ENCODE measurements at regions not wholly inside any gene's neighbourhood (a gene's known extent, or its start where the extent isn't known, plus 50 kb on each side); places are given as distances from the start of the nearest gene placed in this dataset.
"Not testable (repeated sequence)": the region's sequence is repeated elsewhere in the genome, so short reads cannot be mapped to it uniquely, and the experiment has no call there.

GRCh38 chr5:57749396-57749795, 266.8 kb upstream of the ACTBL2 start:
- DNase-seq (ENCODE audit: low read depth in 2 of 2): no peak

GRCh38 chr5:57745700-57746651, 263.4 kb upstream of the ACTBL2 start:
- DNase-seq (ENCODE audit: low read depth in 2 of 2): no peak

GRCh38 chr5:57745029-57745428, 262.4 kb upstream of the ACTBL2 start:
- DNase-seq (ENCODE audit: low read depth in 2 of 2): no peak

- no peak for DNase-seq (ENCODE audit: low read depth in 2 of 2)
Measured at GRCh38 chr5:57741336-57741735, 258.7 kb upstream of the ACTBL2 start.

GRCh38 chr5:57738787-57739186, 256.2 kb upstream of the ACTBL2 start:
- DNase-seq (ENCODE audit: low read depth in 2 of 2): no peak

GRCh38 chr5:57738301-57738700, 255.7 kb upstream of the ACTBL2 start:
- no peak for DNase-seq (ENCODE audit: low read depth in 2 of 2)

GRCh38 chr5:57736716-57737115, 254.1 kb upstream of the ACTBL2 start:
- DNase-seq (ENCODE audit: low read depth in 2 of 2): no peak

- DNase-seq (ENCODE audit: low read depth in 2 of 2): not testable (repeated sequence)
Measured at GRCh38 chr5:57735279-57736153, 252.9 kb upstream of the ACTBL2 start.

GRCh38 chr5:57734296-57734695, 251.7 kb upstream of the ACTBL2 start:
- no peak for DNase-seq (ENCODE audit: low read depth in 2 of 2)

GRCh38 chr5:57727591-57727990, 245.0 kb upstream of the ACTBL2 start:
- DNase-seq (ENCODE audit: low read depth in 2 of 2): no peak

GRCh38 chr5:57725658-57726504, 243.3 kb upstream of the ACTBL2 start:
- no peak for DNase-seq (ENCODE audit: low read depth in 2 of 2)

GRCh38 chr5:57724836-57725235, 242.2 kb upstream of the ACTBL2 start:
- DNase-seq (ENCODE audit: low read depth in 2 of 2): no peak

GRCh38 chr5:57721226-57721625, 238.6 kb upstream of the ACTBL2 start:
- no peak for DNase-seq (ENCODE audit: low read depth in 2 of 2)

- DNase-seq (ENCODE audit: low read depth in 2 of 2): no peak
Measured at GRCh38 chr5:57720656-57721055, 238.0 kb upstream of the ACTBL2 start.

- DNase-seq (ENCODE audit: low read depth in 2 of 2): no peak
Measured at GRCh38 chr5:57719216-57719615, 236.6 kb upstream of the ACTBL2 start.

GRCh38 chr5:57718155-57718554, 235.5 kb upstream of the ACTBL2 start:
- no peak for DNase-seq (ENCODE audit: low read depth in 2 of 2)

- DNase-seq (ENCODE audit: low read depth in 2 of 2): no peak
Measured at GRCh38 chr5:57717555-57717954, 234.9 kb upstream of the ACTBL2 start.

GRCh38 chr5:57716661-57717060, 234.1 kb upstream of the ACTBL2 start:
- no peak for DNase-seq (ENCODE audit: low read depth in 2 of 2)

- DNase-seq (ENCODE audit: low read depth in 2 of 2): no peak
Measured at GRCh38 chr5:57715296-57715695, 232.7 kb upstream of the ACTBL2 start.

GRCh38 chr5:57713535-57713934, 230.9 kb upstream of the ACTBL2 start:
- not testable (repeated sequence) for DNase-seq (ENCODE audit: low read depth in 2 of 2)

GRCh38 chr5:57711946-57712345, 229.3 kb upstream of the ACTBL2 start:
- DNase-seq (ENCODE audit: low read depth in 2 of 2): no peak

- no peak for DNase-seq (ENCODE audit: low read depth in 2 of 2)
Measured at GRCh38 chr5:57711471-57711870, 228.9 kb upstream of the ACTBL2 start.

Measured in stimulated activated CD4-positive, alpha-beta T cell treated with anti-CD3 and anti-CD28 coated beads, Interleukin-4, amount 100 ng/mL, for 48 hours (primary cell).